ENCODE measurements at regions not wholly inside any gene's neighbourhood (a gene's known extent, or its start where the extent isn't known, plus 50 kb on each side); places are given as distances from the start of the nearest gene placed in this dataset.
A peak's percentile ranks its signal among the peaks of the same experiment; 100 is the strongest.

DNA sequence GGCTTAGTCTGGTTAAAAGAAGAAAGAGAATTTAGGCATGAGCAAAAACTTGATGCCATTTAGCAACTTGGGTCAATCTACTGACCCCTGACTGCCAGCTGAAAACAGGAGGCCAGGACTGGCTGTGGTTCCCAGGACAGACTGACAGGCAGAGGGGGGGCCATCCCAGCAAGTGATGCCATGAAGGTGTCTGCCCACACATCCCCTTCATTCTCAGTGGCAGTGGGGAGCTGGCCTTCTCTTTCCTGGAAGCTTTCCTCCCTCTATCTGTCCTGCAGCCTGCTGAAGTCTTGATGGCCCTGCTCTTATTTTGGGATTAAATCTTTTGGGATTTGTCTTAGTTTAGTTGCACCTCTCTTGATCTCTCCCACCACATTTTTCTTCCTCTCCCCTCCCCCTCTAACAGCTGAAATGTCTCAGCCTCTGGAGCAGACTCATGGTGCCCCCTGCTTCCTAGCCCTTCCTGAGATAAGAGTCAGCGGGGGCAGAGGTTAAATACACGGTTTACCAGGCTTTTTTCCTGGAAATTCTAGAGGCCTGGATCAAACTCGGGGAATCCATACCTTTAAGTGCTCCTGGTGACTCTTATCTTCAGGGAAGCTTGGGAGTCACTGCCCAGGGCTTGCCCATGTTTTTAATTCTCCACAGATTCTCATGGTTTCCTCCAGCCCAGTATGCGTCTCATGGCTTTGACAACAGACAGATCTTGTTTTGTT lies 99.5 kb upstream of the TSPAN2 start:
- TF ChIP-seq POLR2A (IDR thresholded peaks at IDR 0.05), result no peak
- no peak for TF ChIP-seq CTCF (IDR thresholded peaks at IDR 0.05)
- intact Hi-C loops (cut with DNase I; ENCODE audit: low total_unique reads), result no loop called here
- H3K4me3 ChIP-seq (ENCODE audit: low read depth, poor library complexity, severe bottlenecking), result no peak overlapping the region
- WGBS, 2 donors, result 92 to 94% methylated on average over 4 of the region's 4 CpGs
- DNase-seq (ENCODE audit: low spot score in 2 of 2), result no peak

- no peak overlapping the region for H3K4me3 ChIP-seq (ENCODE audit: low read depth, poor library complexity, severe bottlenecking)
- 63 to 75% methylated on average over 8 of the region's 8 CpGs for WGBS, 2 donors
- intact Hi-C loops (cut with DNase I; ENCODE audit: low total_unique reads), result no loop called here
- no peak for TF ChIP-seq POLR2A (IDR thresholded peaks at IDR 0.05)
- TF ChIP-seq CTCF (IDR thresholded peaks at IDR 0.05), result no peak
- DNase-seq (ENCODE audit: low spot score in 2 of 2), result no peak
Observed at GRCh38 chr1:115186711-115187265, 97.5 kb upstream of the TSPAN2 start.

DNA sequence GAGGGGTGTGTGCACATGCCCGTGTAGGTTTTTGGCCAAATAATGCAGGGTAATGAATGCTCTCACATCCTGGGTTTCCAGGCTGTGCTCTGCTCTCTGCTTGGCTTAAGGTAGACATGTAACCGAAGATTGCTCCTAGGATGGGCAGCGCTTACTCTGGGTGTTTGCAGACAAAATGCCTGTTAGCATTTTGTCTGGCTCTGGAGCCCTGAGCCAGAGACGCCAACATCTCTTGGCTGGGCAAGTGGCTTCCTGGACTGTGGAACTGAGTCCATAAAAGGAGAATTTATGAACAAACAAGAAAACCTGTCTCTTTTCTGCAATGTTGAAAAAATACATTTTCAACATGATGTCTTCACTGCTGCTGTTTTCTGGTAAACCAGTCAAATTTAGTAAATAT lies 96.0 kb upstream of the TSPAN2 start:
- WGBS, 2 donors, result 78 to 79% methylated on average over 4 of the region's 4 CpGs
- no peak for DNase-seq (ENCODE audit: low spot score in 2 of 2)
- TF ChIP-seq CTCF (IDR thresholded peaks at IDR 0.05) (no peak), POLR2A (IDR thresholded peaks at IDR 0.05) (no peak)
- intact Hi-C loops (cut with DNase I; ENCODE audit: low total_unique reads), result no loop called here
- H3K4me3 ChIP-seq (ENCODE audit: low read depth, poor library complexity, severe bottlenecking), result no peak overlapping the region

DNA sequence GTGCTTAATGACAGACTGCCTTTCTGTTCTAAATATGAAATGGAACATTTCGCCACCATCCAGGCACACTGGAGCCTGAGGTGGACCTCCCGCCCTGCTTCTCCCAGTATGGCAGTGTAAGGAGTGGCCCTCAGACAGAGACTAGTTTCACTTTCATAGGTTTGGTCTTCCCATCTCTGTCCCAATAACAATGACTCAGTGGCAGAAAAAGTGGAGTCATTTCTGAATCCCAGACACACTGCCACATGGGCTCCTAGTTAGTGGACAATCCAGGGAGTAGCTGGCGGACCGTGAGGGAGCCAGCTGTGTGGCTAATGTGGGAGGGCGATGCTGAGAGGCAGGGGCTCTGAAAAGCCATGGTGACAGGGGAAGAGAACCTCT lies 95.6 kb upstream of the TSPAN2 start:
- intact Hi-C loops (cut with DNase I; ENCODE audit: low total_unique reads), result no loop called here
- 74 to 80% methylated on average over 5 of the region's 5 CpGs for WGBS, 2 donors
- H3K4me3 ChIP-seq (ENCODE audit: low read depth, poor library complexity, severe bottlenecking), result no peak overlapping the region
- TF ChIP-seq POLR2A (IDR thresholded peaks at IDR 0.05) (no peak), CTCF (IDR thresholded peaks at IDR 0.05) (no peak)
- peak in 1 of 2 donors; percentile 44 for DNase-seq (ENCODE audit: low spot score in 2 of 2)

DNA sequence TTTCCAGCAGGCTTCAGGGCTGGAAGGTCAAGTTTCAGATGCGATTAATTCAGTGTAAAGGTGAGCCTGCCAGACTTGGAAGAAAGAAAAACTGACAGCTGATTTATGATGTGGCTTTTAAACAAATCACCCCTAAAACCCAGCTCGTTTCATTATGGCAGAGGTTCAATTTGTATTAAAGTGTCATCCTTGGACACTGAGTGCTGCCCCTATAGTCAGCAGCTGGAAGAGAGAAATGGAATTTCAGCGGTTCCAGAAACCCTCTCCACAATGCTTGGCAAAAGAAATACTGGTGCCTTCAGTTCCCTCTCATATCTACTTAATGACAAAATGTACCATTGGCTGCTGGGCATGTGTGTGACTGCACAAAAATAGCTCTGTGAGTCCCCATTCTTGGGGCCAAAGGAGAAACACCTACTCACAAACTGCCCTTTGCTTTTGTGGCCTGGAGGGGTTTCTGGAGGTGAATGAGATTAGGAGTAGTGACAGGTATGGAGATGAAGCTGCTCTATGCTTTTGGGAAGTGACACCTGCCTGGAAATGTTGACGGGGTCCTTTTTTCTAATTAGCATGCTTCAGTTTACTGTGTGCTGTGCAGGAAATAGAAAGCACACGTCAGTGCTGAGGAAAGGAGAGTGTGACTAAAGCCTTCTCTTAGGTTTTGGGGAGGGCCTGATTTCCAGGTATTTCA lies 95.1 kb upstream of the TSPAN2 start:
- TF ChIP-seq POLR2A (IDR thresholded peaks at IDR 0.05), result no peak
- TF ChIP-seq CTCF (IDR thresholded peaks at IDR 0.05), result no peak
- 55 to 58% methylated on average over 5 of the region's 5 CpGs for WGBS, 2 donors
- intact Hi-C loops (cut with DNase I; ENCODE audit: low total_unique reads), result no loop called here
- DNase-seq (ENCODE audit: low spot score in 2 of 2), result no peak
- H3K4me3 ChIP-seq (ENCODE audit: low read depth, poor library complexity, severe bottlenecking), result no peak overlapping the region

All from lower leg skin (tissue), 4 donors.